HCT116 (cell line): ENCODE measurements at regions not wholly inside any gene's neighbourhood (a gene's known extent, or its start where the extent isn't known, plus 50 kb on each side); places are given as distances from the start of the nearest gene placed in this dataset.

Experiments
- SP1 ChIP-seq: IDR thresholded peaks from 2 replicates; pipeline ENCODE4 v1.6.1; 2012; ENCODE audit warnings: low read depth
- TF ChIP-seq, protein P1 (sequence below), 3 experiments: fragments of 200-600 bp in 1 of 3; sonication (generic) in 1 of 3; IDR thresholded peaks in 2 of 3; conservative IDR thresholded peaks in 1 of 3; 2 replicates each; pipeline ENCODE4 v1.5.1; 2012 to 2017; ENCODE audit warnings: low read depth in 2 of 3, low read length in 2 of 3, antibody characterized with exemption in 1 of 3, borderline replicate concordance in 1 of 3, control low read depth in 1 of 3, mild to moderate bottlenecking in 1 of 3, mixed read lengths in 1 of 3, mixed run types in 1 of 3, moderate library complexity in 1 of 3; ENCODE audit not compliant: insufficient read depth in 1 of 3

DNA sequence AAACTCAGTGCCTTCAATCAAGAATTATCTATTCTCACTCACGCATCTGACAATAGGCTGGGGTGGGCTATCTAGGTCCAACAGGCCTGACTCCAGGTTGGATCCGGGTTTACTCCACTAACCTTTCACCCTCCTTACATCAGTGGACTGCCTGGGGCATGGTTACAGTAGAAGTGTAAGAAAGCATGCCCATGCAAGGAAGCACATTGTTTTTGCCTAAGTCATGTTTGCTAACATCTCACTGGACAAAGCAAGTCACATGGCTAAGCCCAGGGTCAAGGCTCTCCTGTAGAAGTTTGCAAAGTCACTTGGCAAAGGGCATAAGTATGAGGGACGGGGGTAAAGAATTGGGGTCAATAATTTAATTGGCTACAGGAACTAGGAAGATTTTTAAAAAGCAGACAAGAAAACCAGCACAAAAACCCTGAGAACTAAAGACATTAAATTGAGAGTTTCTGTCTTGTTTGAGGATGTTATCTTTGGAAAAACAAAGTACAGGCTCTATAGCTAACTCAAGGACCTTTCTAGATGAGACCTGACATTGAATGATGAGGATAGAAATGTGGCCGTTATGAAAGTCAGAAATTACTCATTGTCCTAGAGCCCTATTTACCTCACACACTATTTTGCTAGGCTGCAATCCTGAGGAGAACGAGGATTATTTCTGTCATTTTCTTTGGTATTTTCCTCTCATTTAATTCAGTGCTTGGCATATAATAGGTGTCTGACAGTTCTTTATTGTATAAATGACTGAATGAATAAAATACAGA is 214.2 kb downstream of the IL20RB start:
- TF ChIP-seq, protein P1, sequence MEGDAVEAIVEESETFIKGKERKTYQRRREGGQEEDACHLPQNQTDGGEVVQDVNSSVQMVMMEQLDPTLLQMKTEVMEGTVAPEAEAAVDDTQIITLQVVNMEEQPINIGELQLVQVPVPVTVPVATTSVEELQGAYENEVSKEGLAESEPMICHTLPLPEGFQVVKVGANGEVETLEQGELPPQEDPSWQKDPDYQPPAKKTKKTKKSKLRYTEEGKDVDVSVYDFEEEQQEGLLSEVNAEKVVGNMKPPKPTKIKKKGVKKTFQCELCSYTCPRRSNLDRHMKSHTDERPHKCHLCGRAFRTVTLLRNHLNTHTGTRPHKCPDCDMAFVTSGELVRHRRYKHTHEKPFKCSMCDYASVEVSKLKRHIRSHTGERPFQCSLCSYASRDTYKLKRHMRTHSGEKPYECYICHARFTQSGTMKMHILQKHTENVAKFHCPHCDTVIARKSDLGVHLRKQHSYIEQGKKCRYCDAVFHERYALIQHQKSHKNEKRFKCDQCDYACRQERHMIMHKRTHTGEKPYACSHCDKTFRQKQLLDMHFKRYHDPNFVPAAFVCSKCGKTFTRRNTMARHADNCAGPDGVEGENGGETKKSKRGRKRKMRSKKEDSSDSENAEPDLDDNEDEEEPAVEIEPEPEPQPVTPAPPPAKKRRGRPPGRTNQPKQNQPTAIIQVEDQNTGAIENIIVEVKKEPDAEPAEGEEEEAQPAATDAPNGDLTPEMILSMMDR (IDR thresholded peaks at IDR 0.05 in 2 of 3, conservative IDR thresholded peaks at IDR 0.05 in 1 of 3; ENCODE audit: borderline replicate concordance in 1 of 3, insufficient read depth in 1 of 3, low read depth in 2 of 3, low read length in 2 of 3), result no peak
- TF ChIP-seq SP1, result no peak
